ENCODE measurements at regions not wholly inside any gene's neighbourhood (a gene's known extent, or its start where the extent isn't known, plus 50 kb on each side); places are given as distances from the start of the nearest gene placed in this dataset.

DNA sequence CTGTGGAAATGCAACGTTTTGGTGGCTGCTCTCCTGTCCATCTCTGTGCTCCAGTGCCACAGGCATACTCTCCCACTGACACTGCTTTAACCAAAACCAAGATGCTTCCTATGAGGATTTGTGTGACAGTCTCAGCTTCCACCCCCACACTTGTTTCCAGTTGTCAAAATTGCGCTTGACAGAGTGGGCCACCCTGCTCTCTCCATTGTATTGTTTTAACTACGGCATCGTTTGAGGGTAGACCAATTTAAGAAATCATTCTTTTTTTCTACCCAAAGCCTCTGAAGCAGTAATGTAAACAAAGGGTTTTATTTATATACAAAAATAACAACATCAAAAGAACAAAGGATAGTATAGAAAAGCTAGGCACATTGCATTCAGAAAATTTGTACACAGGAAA, 178.0 kb downstream of the INHBA start:
- DNase-seq (ENCODE audit: low read depth): no peak

DNA sequence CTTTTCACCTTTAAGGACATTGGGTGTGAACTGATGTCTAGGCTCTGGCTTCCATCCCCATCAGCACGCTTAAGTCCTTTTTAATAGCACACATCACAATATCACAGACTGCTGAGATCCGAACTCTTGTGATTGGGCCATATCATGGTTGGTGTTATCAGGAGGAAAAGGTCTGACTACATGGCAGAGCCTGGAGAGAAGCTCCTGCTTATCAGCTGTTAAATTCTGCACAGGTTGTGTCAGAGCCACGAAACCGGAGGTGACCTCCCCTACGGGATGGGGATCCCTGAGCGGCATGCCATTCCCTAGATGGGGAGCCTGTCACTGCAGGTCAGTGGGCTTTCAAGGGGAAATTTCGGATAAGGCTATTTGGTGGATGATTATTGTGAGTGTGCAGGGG, 182.4 kb downstream of the INHBA start:
- no peak for DNase-seq (ENCODE audit: low read depth)

DNA sequence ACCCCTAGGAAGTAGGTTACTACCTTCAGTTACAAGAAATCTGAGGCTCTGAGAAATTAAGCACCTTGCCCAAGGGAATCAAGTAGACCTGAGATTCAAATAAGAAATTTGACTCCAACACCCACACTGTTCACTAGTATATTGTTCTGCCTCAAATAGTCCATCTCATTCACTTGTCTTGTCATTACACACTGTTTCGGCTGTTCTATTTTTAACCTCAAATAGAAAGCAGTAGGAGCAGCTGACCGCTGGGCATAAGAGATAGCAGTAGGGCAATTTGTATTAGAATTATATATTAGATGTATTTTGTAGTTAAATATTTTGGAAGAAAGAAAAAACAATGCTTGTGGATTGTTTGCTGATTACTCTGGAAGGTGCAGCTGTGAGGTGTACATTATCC, 185.1 kb downstream of the INHBA start:
- no peak for DNase-seq (ENCODE audit: low read depth)

DNA sequence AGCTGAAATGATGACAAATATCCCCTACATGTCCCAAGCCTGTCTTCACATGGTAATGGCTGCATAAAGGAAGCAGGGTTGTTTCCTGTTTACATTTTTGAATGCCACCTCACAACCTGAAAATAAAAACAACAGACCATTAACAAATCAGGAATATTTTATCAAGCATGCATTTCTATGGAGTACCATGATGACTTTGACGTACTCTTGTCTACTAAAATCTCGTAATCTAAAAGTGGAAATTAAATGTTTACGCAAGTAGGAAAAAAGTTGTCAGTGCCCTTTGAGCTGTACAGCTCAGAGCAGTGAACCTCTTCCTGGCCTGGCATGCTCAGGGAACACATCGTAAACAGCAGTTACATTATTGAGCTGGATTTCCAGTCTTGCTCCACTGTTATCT, 194.1 kb downstream of the INHBA start:
- DNase-seq (ENCODE audit: low read depth): no peak

DNA sequence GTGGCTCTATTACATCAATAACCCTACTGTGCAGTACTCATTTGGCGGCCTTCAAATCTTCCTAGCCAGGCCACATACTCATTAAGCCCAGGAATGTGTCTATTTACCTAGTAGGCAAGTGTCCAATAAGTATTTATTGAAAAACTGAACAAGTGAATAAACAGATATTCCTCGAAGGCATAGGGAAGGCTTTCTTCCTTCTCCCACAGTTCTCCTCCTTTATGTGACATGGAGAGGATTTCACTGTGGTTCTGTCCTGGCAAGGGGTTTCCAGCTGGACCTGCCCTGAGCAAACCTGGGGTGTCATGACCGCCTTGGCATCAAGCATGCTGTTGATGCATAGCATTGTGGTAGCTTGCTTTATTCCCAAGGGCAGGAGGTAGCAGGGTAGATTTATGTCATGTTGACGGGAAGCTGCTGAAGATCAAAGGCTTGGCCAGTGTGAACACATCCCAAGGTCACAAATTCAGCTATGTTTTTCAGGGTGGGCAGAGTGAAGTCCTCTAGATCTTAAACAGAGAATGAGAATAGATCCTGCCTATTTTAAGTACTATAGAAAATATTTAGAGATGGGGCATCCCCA, 195.1 kb downstream of the INHBA start:
- no peak for DNase-seq (ENCODE audit: low read depth)

DNA sequence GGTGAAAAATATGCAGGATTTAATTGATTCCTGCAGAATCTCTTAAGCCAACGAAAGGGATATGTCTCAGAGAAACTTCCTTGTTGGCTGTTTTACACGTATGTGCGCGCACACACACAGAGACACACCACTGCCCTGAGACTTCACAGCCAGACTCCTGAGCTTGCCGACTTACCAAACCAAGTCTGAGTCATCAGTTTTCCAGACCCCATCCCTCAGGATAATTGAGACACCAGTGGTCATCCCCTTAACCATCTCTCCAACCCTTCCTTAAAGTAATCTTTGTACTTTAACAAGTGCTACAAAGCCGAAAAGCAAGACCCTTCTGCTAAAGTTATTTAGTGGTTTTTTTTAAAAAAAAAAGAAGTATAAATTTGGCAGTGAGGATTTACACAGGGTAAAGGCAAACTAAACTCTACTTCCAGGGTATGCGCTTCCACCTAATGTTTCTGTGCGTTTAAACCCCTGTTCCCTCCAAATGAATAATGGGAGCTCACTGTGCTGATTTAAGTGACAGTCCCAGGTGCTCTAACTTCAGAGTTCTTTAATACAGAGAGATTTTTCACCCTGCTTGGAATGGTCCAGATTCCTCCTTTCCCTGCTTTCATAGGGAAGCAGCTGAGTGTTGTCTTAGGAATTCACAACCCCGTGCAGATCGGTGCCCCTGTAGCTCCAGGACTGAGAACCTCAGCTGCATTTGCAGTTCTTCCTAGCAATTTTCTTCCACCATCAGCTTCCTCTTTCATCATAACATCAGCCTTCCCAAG, 198.5 kb downstream of the INHBA start:
- DNase-seq (ENCODE audit: low read depth): no peak

DNA sequence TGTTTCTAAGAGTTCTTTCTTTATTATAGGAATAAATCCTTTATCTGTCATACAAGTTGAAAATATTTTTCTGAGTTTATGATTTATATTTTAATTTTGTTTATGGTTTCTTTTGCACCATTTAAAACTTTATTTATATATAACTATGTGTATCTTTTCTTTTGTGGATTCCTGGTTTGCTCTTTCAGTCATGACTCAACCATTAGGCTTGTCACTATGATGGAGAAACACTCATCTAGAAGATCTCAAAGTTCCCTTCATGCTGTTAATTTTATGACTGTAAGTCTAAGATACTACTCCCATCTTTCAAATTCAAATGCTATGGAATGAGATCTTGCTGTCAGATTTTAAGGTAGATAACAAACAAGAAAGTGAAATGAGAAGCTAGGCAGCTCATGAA, 199.5 kb downstream of the INHBA start:
- no peak for DNase-seq (ENCODE audit: low read depth)

DNA sequence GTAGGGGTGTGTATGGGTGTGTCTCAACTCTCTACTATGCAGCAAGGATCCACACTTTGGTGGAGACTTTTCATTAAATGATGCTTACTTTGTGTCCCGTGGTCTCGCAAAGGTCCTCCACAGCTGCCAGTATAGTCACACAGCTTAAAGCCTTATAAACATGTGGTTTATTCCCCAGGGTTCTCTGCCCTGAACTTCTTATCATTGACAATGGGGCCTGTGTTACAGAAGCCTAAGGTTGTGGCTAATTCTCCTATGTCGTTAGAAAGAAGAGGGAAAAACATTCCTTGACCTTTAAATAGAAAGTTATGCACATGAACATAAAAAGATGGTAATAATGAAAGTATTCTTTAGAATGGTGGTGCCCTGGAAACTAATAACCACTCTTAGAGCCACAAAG, 201.4 kb downstream of the INHBA start:
- no peak for DNase-seq (ENCODE audit: low read depth)

DNA sequence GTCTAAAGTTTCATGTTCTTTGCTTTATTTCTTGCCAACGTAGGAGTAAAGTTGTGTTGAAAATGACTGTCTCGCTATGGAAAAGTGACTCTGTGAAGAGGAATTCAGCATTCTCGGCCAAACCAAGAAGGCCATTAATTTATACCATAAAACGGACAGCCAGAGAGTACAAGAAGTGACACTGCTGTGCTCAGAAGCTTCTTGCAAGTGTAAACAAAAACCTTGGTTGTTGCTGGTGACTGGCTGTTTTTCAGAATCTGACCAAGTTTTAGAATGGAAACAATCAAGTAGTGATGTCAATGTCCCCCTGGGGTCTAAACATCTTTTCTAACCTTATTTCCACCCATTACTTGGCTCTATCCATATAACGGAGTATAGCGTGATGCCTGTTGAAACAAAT, 201.9 kb downstream of the INHBA start:
- no peak for DNase-seq (ENCODE audit: low read depth)

DNA sequence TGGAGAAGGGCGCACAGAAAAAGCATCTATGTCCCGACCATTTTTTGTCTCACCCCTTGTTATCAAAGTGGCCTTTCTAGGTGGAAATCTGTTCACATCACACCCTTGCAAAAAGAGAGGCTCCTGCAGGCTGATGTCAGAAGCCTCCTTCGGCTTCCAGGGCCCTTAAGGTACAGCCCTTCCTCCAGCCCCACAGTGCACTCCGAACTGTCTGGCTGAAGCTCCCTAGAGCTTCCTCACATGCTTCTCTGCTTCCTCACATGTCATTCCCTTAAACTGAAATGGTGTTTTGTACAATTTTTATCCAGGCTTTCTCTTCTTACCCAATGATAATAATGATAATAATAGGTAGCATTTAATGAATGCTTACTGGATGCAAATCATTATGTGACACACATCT, 210.3 kb downstream of the INHBA start:
- no peak for DNase-seq (ENCODE audit: low read depth)

DNA sequence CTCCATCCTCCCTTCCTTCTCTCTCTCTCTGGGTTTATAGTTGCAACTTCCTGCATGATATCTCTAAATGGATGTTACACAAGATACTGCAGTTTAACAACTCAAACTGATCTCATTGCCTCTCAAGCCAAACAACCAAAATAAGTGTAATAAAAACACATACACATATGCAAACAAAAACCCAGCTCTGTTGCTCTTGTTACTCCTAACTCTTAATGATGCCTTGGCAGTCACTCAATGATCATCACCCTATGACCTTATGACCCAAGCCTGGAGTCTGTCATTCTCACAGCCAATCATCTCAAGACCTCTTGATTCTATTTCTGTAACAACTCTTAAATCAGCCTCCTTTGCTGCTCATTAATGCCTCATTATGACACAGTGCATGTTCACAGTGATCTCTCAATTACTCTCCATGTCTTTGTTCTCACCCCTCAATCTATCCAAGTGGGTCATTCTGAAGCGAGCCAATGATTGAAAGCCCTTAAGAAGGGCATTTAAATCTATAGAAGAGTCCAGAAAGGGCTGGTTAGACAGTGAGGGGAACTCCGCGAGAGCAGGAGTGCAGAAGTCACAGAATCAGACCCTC, 210.9 kb downstream of the INHBA start:
- DNase-seq (ENCODE audit: low read depth): no peak

DNA sequence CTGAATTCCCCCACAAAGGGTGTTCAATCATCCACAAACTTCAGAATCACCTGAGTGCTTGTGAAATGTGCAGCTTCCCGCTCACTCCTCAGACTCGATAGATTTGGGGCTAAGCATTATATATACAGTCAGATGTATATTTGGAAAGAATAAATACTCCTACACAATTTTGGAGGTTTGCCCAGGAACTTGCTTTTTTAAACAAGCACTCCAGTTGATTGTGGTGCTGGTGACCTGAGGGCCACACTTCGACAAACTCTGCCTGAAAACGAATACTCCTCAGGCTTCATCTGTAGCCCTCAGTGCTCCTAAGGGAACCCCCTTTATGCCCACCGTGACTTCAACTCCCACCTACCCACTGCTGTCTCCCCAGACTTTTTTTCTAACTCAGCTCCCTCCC, 211.6 kb downstream of the INHBA start:
- DNase-seq (ENCODE audit: low read depth): no peak

DNA sequence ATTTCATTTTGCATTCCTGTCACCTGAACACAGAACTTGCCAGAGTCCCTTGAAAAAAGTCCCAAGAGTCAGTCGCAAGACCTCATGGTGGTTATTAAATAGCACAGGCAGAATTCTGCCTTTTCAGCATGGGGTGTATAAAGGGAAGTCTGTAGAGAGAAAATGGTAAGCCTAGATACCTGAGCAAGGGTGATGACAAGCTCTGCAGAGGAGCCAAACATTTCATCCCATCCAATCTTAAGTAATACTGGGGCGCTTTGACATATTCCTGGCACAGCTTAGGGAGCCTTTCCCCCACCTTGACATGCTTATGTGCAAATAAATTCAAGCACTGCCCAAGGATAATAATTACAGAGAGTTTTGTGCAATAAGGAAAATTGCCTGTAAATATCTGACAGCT, 213.0 kb downstream of the INHBA start:
- no peak for DNase-seq (ENCODE audit: low read depth)

DNA sequence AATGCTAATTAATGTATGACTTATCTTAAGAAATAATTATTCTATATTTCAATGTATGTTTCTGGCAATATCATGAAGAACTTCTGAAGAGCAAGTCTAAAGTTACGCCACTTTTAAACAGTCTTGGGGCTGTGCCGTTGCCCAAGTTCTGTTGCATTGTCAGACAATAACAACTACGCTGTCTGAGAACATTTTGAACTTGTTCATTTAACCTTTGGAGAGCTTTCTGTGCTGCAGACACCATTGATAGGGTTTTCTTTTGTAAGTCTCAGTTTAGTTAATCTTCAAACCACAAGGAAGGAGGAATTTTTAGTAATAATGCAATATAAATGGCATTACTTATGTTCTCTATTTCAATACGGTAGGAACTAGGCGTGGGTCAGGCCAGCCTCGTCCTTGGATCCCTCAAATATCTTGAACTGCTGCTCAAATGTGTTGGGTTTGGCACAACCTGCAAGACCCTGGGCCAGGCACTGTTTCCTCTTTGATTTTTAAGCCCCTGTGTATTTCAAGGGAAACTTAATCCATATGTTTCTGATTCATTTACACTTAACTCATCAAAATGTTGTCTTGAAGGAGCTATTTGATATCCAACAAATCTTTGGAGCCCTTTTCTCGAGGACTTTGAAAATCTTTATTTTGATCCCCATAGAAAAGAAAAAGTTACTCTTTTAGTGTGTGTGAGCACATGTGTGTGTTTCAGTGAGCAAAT, 215.5 kb downstream of the INHBA start:
- DNase-seq (ENCODE audit: low read depth): no peak

DNA sequence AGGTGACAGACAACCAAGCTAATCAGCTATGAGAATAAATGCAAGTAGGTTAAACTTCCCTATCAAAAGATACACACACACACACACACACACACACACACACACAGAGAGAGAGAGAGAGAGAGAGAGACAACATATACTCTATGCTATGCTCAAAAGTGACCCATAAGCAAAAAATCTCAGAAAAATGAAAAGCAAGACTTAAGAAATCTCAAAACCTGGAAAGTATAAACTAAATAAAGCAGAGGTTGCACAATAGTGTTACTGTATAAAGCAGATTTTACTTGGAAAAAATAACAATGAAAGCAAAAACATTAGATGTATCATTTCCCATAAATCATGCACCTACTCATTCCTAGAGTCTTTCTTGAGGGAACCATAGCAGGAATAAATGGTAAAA, 221.5 kb downstream of the INHBA start:
- DNase-seq (ENCODE audit: low read depth): no peak

DNA sequence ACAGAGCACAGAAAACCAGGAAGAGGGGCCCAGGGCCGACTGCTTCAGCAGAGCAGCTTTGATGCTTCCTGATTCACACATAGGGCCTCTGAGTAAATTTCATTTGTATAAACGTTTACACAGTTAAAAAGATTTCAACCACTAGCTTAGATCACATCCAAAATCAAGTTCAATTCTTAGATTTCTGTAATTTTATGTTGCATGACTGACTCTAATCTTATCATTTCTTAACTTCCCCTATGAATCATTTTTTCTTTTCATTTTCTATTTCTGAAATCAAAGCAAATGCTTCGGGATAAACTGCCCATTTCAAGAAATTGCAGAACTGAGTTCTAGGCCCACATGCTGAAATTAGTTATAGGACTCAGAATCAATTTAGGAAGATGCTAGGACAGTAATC, 224.7 kb downstream of the INHBA start:
- DNase-seq (ENCODE audit: low read depth): no peak

DNA sequence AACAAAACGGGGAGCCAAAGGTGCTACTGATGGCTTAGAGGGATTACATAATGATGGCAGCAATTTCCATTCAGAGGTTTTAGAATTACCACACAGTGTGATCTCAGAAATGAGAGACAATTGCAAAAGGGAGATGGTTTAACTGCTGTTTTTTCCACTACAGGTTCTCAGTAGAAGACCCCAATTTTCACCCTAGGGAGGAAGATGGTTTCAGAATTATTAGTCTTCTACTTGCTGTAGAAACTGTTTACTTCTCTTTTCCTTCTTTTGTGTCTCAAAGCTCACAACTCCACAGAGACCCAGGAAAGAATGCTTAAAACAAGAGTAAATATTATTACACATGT, 226.5 kb downstream of the INHBA start:
- no peak for DNase-seq (ENCODE audit: low read depth)

DNA sequence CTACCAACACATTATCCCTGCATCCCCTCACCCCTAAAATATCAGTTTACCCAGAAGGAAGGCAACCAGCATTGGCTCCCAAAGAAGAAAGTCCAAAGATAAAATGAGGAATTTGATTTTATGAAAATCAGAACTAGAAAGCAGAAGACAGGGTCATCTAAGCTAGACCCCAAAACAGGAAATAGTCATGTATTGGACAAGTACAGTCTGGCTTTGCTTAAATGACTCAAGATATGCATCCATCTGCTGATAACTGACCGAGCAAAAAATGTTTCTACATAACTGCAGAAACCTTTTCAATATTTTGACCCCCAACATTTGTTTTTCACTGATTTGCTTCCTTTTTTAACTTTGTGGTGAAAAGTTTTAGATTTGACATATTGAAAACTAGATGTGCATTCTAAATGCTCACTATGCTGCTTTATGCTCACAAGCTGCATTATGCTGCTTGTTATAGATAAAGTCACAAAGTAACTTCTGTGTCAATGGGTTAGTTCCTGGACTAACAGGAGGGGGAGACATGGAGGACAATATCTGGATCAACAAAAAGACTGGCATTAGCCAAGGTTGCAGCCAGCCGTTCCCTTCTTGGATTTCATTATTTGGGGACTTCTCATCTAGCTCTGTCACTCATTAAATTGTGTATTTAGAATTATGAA, 227.0 kb downstream of the INHBA start:
- DNase-seq (ENCODE audit: low read depth): no peak

DNA sequence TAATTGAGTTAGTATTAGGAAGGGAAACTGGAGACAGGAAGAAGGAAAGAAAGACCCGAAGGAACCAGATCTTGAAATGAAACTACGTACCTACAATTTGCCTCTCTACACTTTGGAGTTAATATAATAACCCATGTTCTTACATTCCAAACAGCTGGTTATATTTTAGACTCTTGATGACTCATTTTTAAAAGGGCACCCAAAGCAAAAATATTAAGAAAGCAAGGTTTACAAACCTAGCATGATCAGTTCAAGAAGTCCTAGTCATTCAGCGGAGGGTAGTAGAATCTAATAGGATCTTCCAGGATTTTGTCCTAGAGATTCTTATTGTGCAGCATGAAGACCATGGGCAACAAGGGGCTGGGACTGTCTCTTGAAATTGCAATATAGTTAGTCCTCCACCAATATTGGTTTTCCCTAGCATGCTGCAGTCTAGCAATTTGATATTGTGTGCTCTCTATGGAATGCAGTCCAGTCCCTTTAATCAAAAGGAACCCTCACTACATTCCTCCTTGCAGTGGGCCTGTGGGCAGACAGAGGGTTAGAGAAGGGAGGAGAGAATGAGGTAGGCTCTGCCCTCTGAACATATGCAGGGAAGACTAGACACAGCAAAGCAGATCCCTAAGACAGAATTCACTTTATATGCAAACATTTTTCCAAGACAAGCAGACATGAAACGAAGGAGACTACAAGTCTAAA, 230.3 kb downstream of the INHBA start:
- no peak for DNase-seq (ENCODE audit: low read depth)

DNA sequence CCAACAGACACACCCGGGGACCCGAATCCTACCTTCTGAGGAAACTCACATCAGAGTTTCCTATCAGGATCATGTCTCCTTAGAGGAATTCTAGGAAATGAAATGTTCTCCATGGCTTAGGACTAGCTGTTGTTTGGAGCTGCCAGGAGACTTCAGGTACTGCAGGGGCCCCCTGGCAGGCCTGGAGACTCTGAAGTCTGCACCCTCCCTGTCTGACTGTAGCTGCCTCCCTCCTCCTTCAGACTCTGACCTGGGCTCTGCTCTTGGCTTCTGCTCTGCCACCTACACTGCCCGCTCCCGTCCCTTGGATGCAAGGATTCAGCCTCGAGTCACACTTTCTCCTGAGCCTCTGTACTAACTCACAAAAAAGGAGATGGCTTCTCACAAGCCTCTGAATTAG, 232.8 kb downstream of the INHBA start:
- DNase-seq (ENCODE audit: low read depth): no peak

DNA sequence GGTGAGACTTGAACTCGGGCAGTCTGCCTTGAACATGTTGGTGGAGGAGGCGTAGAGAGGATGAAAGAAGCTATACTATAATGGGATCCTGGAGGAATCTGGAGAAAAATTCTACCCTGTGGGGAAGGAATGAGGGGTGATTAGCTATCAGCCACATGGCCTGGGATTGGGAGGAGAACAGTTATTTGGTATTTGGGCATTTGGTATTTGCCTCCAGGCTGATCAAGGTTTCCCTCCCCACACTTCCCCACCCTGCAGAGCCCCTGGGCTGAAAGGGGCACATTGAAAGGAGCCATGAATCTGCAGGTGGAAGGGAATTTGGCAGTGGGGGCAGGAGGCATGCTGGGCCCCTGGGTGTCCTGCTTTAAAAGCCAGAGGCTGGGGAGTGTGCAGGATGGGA, 235.3 kb downstream of the INHBA start:
- DNase-seq (ENCODE audit: low read depth): no peak

DNA sequence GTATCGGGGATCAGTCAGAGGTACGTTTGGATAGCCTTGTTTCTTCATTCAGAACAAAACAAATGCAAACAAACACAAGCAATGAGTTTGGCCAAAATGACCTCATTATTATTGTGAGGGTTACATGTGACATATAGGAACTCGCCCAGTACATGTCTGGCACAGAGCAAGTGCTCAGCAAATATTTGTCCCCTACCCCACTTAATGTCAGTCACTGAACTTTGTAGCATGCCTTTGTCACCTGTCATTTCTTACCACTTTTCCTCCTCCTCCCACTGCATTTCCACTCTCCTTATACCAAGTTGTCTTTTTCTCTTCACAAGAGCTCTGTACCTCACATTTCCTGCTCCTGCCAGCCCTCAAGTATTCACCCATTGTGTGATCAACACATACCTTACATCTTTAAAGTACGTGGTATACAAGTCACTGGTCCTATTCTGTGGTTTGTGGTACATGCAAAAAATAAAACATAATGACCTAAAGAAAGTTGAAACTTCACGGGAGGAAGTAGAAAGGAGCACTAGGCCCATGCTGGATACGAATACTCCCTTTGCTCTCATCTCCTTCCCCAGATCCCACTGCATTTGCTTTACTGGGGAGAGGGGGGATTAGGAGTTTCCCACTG, 236.0 kb downstream of the INHBA start:
- no peak for DNase-seq (ENCODE audit: low read depth)

All from HS-27A (cell line).